ENCODE measurements at regions not wholly inside any gene's neighbourhood (a gene's known extent, or its start where the extent isn't known, plus 50 kb on each side); places are given as distances from the start of the nearest gene placed in this dataset.

- no peaks in the 10 kb centered on the region for H3K36me3 ChIP-seq
- TF ChIP-seq EP300 (IDR thresholded peaks at IDR 0.05) (no peak), CTCF (IDR thresholded peaks at IDR 0.05) (peak; percentile 33 to 51 (median 43))
- no peak for DNase-seq (ENCODE audit: extremely low spot score)
- no peak overlapping the region for H3K4me3 ChIP-seq
- WGBS = 30% methylated on average over 30 of the region's 36 CpGs
- intact Hi-C loops (cut with DNase I) = loop anchor here (5.0 to 10.0 kb wide), 3 partner anchors 63 to 273 kb away; no protein-coding TSS in a partner anchor
- H3K27ac ChIP-seq (replicated peaks in 1 of 4) = no peak overlapping the region
- peaks cover 0 to 4% (median 0%) of the 10 kb centered on the region in 4 donors for H3K4me1 ChIP-seq
- no peaks in the 10 kb centered on the region for H3K9me3 ChIP-seq
- peaks cover 0 to 19% (median 0%) of the 10 kb centered on the region in 4 donors for H3K27me3 ChIP-seq
Observed at GRCh38 chr15:23877502-23878412, 190.7 kb upstream of the NDN start.

- no peak overlapping the region for H3K4me3 ChIP-seq
- no peaks in the 10 kb centered on the region for H3K9me3 ChIP-seq
- intact Hi-C loops (cut with DNase I) = no loop called here
- H3K27ac ChIP-seq (replicated peaks in 1 of 4) = no peak overlapping the region
- H3K36me3 ChIP-seq = no peaks in the 10 kb centered on the region
- peaks cover 0 to 4% (median 0%) of the 10 kb centered on the region in 4 donors for H3K4me1 ChIP-seq
- 85% methylated on average over 8 of the region's 9 CpGs for WGBS
- no peak for DNase-seq (ENCODE audit: extremely low spot score)
- peaks cover 0 to 14% (median 0%) of the 10 kb centered on the region in 4 donors for H3K27me3 ChIP-seq
- no peak for TF ChIP-seq CTCF (IDR thresholded peaks at IDR 0.05)
- no peak for TF ChIP-seq POLR2AphosphoS5 (IDR thresholded peaks at IDR 0.05)
- no peak for TF ChIP-seq EP300 (IDR thresholded peaks at IDR 0.05)
- no peak for TF ChIP-seq POLR2A (IDR thresholded peaks at IDR 0.05; ENCODE audit: low read depth)
Observed at GRCh38 chr15:23881291-23881690, 194.2 kb upstream of the NDN start.

GRCh38 chr15:23890218-23890617, 203.1 kb upstream of the NDN start:
- intact Hi-C loops (cut with DNase I) = no loop called here
- WGBS = 57% methylated on average over 2 of the region's 2 CpGs
- Histone ChIP-seq H3K27me3 (peaks cover 0 to 8% (median 0%) of the 10 kb centered on the region in 4 donors), H3K27ac (replicated peaks in 1 of 4) (no peak overlapping the region), H3K36me3 (no peaks in the 10 kb centered on the region), H3K4me1 (no peaks in the 10 kb centered on the region), H3K9me3 (peaks cover 0 to 7% (median 0%) of the 10 kb centered on the region in 4 donors), H3K4me3 (no peak overlapping the region)
- TF ChIP-seq EP300 (IDR thresholded peaks at IDR 0.05) = no peak
- TF ChIP-seq POLR2A (IDR thresholded peaks at IDR 0.05; ENCODE audit: low read depth) = no peak
- no peak for TF ChIP-seq CTCF (IDR thresholded peaks at IDR 0.05)
- no peak for TF ChIP-seq POLR2AphosphoS5 (IDR thresholded peaks at IDR 0.05)
- DNase-seq (ENCODE audit: extremely low spot score) = no peak

GRCh38 chr15:23897091-23897490, 210.0 kb upstream of the NDN start:
- DNase-seq (ENCODE audit: extremely low spot score) = peak; percentile 87
- intact Hi-C loops (cut with DNase I) = no loop called here
- Histone ChIP-seq H3K27me3 (peaks cover 0 to 5% (median 0%) of the 10 kb centered on the region in 4 donors), H3K4me3 (peak overlapping the region in 3 of 4 donors; percentile 15 to 44 (median 17)), H3K36me3 (no peaks in the 10 kb centered on the region), H3K27ac (replicated peaks in 1 of 4) (no peak overlapping the region), H3K9me3 (peaks cover 0 to 8% (median 3%) of the 10 kb centered on the region in 4 donors), H3K4me1 (no peaks in the 10 kb centered on the region)
- 59% methylated on average over 6 of the region's 6 CpGs for WGBS
- TF ChIP-seq POLR2AphosphoS5 (IDR thresholded peaks at IDR 0.05) (no peak), CTCF (IDR thresholded peaks at IDR 0.05) (no peak), EP300 (IDR thresholded peaks at IDR 0.05) (no peak), POLR2A (IDR thresholded peaks at IDR 0.05; ENCODE audit: low read depth) (no peak)

All from esophagus muscularis mucosa (tissue), 4 donors.